Chondrocyte (in vitro differentiated cells): ENCODE measurements at regions not wholly inside any gene's neighbourhood (a gene's known extent, or its start where the extent isn't known, plus 50 kb on each side); places are given as distances from the start of the nearest gene placed in this dataset.
A peak's percentile ranks its signal among the peaks of the same experiment; 100 is the strongest.

ENCODE experiments used
- DNase-seq: peaks from one replicate; pipeline ENCODE4 v3.0.0; 2021; ENCODE audit warnings: mixed read lengths, low spot score
- H3K27ac Mint-ChIP-seq: one replicate; pipeline ENCODE4 v1.8.0; 2021; ENCODE audit warnings: mild to moderate bottlenecking, moderate library complexity, mixed read lengths; ENCODE audit not compliant: unreplicated experiment
- H3K27me3 Mint-ChIP-seq: 2 replicates; pipeline ENCODE4 v1.8.0; 2021; ENCODE audit warnings: low read depth, mixed read lengths
- H3K36me3 Mint-ChIP-seq: 2 replicates; pipeline ENCODE4 v1.8.0; 2021; ENCODE audit warnings: low read depth, mixed read lengths
- H3K4me1 Mint-ChIP-seq: 2 replicates; pipeline ENCODE4 v1.8.0; 2021; ENCODE audit warnings: low read depth, mild to moderate bottlenecking, mixed read lengths
- H3K4me3 Mint-ChIP-seq: one replicate; pipeline ENCODE4 v1.8.0; 2021; ENCODE audit warnings: mild to moderate bottlenecking, moderate library complexity, mixed read lengths; ENCODE audit not compliant: unreplicated experiment
- H3K9me3 Mint-ChIP-seq: 2 replicates; pipeline ENCODE4 v1.8.0; 2021; ENCODE audit warnings: low read depth, mixed read lengths
- CTCF ChIP-seq: fragments of 200-600 bp; sonication (generic); IDR thresholded peaks from 2 replicates; pipeline ENCODE4 v1.5.0; 2021; ENCODE audit warnings: antibody characterized with exemption, mild to moderate bottlenecking, moderate library complexity

GRCh38 chr9:73911804-73912203, 585.3 kb upstream of the RORB start:
- Mint-ChIP-seq H3K27ac (no peak overlapping the region), H3K27me3 (peaks cover 2% of the 10 kb centered on the region), H3K36me3 (no peaks in the 10 kb centered on the region), H3K4me3 (no peak overlapping the region), H3K9me3 (no peaks in the 10 kb centered on the region), H3K4me1 (no peaks in the 10 kb centered on the region)
- no peak for DNase-seq
- no peak for TF ChIP-seq CTCF

- TF ChIP-seq CTCF = peak; percentile 22
- no peak overlapping the region for H3K4me3 Mint-ChIP-seq
- H3K27me3 Mint-ChIP-seq = peaks cover 2% of the 10 kb centered on the region
- H3K27ac Mint-ChIP-seq = no peak overlapping the region
- no peaks in the 10 kb centered on the region for H3K4me1 Mint-ChIP-seq
- no peaks in the 10 kb centered on the region for H3K9me3 Mint-ChIP-seq
- DNase-seq = no peak
- no peaks in the 10 kb centered on the region for H3K36me3 Mint-ChIP-seq
These were observed 581.0 kb upstream of the RORB start for GRCh38 chr9:73916016-73916673.

DNA sequence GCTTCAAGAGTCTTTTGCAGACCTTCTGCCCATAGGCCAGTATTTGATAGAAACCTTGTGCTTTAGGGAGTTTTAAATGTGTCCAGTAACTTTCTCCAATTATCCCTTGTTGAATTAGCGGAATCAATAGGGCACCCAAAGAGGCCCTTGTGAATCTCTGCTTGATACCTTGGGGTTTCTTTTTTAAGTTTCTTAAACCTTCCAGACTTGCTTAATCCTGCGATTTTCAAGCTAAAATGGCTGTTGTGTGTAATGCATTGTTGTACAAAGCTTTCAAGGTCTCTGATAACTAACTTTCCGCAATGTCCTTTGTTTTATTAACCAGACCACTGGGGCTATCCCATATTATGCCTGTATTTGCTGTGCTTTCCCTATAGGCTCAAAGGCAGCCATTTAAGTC, 577.4 kb upstream of the RORB start:
- no peak for TF ChIP-seq CTCF
- Mint-ChIP-seq H3K27me3 (peaks cover 11% of the 10 kb centered on the region), H3K4me3 (no peak overlapping the region), H3K9me3 (no peaks in the 10 kb centered on the region), H3K36me3 (no peaks in the 10 kb centered on the region), H3K27ac (no peak overlapping the region), H3K4me1 (no peaks in the 10 kb centered on the region)
- DNase-seq = no peak

- Mint-ChIP-seq H3K36me3 (no peaks in the 10 kb centered on the region), H3K27me3 (peaks cover 10% of the 10 kb centered on the region), H3K27ac (no peak overlapping the region), H3K9me3 (no peaks in the 10 kb centered on the region), H3K4me1 (no peaks in the 10 kb centered on the region), H3K4me3 (no peak overlapping the region)
- no peak for TF ChIP-seq CTCF
- DNase-seq = no peak
These were observed 573.3 kb upstream of the RORB start for GRCh38 chr9:73923796-73924195.

- no peaks in the 10 kb centered on the region for H3K4me1 Mint-ChIP-seq
- DNase-seq = no peak
- TF ChIP-seq CTCF = no peak
- H3K27ac Mint-ChIP-seq = no peak overlapping the region
- H3K4me3 Mint-ChIP-seq = no peak overlapping the region
- H3K36me3 Mint-ChIP-seq = no peaks in the 10 kb centered on the region
- no peaks in the 10 kb centered on the region for H3K9me3 Mint-ChIP-seq
- H3K27me3 Mint-ChIP-seq = peaks cover 26% of the 10 kb centered on the region
These were observed 546.0 kb upstream of the RORB start for GRCh38 chr9:73951147-73951546.
